ENCODE measurements at regions not wholly inside any gene's neighbourhood (a gene's known extent, or its start where the extent isn't known, plus 50 kb on each side); places are given as distances from the start of the nearest gene placed in this dataset.

DNA sequence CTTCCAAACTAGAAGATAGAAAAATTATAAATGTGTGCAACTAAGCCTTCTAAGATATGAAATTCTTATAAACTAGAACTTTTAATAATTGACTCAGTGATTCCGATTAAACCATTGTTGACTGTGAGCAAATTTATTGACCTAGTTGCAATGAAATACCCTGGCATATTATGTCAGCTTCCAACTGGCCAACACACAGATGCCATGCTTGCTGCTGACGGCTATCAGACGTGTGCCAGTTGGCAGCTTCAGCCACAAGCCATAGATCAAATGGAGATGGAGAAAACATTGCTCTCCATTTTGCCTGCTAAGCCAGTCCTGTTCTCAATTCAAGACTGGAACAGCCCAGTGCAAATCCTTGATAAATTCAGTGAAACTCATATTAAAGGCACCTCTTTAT is 101.7 kb upstream of the HDGFL1 start:
- DNase-seq (ENCODE audit: low spot score): no peak

DNA sequence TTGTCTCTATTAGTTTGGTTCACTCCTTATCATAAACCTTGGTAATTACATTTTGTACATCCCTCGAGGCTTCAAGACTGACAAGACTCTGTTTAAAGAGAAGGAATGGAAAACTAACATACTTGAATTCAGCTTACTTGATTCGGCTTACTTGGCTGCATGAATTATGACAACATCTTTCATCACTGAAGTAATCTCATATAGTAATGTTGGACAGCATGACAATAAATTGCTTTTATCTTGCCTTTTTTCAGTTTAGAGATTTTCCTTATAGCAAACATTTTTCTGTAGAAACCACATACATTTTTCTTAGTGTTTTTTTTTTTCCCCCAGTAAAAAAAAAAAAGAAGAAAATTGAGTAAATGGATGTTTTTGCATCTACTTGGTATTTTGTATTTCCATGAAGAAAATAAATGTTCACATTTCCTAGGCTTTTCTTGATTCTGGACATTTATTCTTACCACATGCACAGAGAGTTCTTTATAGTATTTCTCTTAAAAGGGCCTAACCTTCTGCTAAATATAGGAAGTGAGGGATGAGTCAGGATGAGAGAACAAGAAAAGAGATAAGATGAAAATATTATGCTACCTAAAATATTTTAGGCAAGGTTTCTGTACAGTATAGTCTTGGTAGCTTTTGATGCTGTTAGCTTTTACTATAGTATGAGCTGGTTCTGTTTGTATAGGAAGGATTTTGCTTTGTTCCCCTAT is 101.0 kb upstream of the HDGFL1 start:
- DNase-seq (ENCODE audit: low spot score): no peak

GRCh38 chr6:22470454-22471131 is 98.8 kb upstream of the HDGFL1 start:
- DNase-seq (ENCODE audit: low spot score): no peak

- DNase-seq (ENCODE audit: low spot score): peak; percentile 14
Observed at GRCh38 chr6:22471132-22471690, 98.2 kb upstream of the HDGFL1 start.

GRCh38 chr6:22471746-22472145 is 97.6 kb upstream of the HDGFL1 start:
- DNase-seq (ENCODE audit: low spot score): no peak

DNA sequence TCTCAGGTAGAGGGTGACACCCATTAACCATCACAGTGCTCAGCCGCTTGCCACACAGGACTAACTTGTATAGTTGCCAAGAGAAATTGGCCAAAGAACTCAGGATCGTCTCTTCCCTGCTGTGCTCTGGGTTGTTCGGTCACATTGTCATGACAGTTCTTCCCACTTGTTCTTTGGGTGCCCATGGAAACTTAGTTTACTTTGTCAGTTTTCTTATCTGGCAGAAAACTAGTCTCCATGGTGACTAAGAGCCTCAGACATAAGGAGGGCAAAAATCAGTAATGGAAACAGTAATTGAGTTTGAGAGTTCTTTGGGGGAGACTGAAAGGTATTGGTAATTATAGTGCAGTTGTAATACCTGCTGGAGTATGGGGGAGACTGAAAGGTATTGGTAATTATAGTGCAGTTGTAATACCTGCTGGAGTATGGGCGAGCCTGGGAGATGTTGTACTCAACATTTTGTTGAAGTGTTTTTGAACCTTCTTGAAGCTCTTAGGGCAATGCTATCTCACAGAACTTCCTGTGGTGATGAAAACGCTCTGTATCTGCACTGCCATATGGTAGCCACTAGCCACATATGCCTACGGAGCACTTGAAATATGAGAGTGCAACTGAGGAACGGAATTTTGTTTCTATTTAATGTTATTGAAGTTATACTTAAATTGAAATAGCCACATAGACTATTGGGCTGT is 95.2 kb upstream of the HDGFL1 start:
- DNase-seq (ENCODE audit: low spot score): no peak

DNA sequence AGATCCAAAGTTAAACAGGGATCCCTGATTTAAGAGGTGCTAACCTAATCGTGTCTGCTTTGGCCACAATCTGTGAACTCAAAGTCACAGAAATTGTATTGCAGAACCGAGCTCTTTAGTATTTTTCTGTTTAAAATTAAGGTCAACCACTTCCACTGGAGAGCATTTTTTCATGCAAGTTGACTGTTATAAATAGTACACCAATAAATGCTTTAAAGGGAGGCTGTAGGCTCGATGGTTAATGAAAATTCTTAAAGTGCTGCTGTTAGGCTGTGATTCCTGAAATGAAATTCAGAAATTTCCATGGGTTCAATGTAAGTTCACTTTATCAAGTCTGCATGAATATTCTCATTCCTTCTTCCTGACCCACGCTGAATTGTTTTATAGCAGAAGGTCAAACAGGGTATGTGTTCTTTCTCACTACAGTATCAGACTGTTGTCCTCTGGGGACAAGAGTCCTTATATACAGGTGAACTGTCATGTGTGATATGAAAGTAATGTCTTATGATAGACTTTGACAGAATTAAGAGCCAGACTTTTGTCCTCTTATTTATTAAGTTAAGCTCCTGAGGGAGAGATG is 92.5 kb upstream of the HDGFL1 start:
- no peak for DNase-seq (ENCODE audit: low spot score)

DNA sequence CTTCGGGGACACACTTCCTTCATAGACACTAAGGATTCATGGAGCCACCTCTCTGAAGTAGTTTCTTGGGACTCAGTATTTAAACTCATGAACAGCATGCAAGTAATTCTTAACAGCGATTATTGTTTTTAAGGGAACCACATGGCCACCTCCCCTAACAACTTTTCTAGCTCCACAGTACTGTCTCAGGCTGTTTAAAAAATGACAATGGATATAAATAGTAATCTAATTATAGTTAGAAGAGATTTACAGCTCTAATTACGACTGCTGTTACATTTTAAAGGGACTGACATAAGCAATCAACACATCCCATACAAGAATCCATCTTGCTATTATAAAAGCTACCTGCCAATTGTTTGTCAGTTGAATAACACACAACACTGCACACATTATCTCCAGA is 72.1 kb upstream of the HDGFL1 start:
- DNase-seq (ENCODE audit: low spot score): no peak

- no peak for DNase-seq (ENCODE audit: low spot score)
Observed at GRCh38 chr6:22499815-22500214, 69.6 kb upstream of the HDGFL1 start.

- DNase-seq (ENCODE audit: low spot score): no peak
Observed at GRCh38 chr6:22506496-22506895, 62.9 kb upstream of the HDGFL1 start.

DNA sequence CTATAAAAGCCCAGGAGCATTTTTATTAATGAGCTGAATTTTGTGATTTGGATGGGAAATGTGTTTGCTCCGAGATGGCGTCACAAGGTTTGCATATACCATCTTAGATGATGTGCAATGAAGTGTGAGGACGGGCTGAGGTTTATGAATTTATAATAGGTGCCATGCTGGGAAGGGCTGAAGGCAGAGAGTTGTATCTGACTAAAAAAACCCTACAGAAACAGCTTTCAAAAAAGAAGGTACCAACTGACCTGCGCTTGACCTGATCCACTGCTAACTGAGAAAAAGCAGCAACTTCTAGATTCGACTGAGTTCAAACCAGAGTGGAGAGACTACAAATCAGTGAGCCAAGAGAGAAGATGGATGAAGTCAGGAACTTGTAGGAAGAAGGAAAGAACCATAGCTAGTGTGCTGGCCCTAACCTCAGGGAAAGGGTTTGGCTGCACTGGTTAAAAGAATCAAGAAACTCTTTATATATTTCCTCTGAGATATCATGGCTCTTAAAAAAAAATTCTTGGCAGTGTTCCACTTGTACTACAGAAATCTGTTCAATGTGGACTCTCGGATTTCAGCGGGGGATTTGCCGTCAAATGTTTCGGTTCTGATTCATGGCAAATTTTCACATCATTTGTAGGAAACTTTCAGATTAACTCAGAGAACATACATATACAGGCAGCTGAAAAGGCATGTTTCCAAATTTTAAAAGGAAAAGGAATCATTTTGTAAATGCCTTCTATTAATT is 56.5 kb upstream of the HDGFL1 start:
- no peak for DNase-seq (ENCODE audit: low spot score)

GRCh38 chr6:22513667-22514066 is 55.7 kb upstream of the HDGFL1 start:
- no peak for DNase-seq (ENCODE audit: low spot score)

GRCh38 chr6:22519237-22519636 is 50.1 kb upstream of the HDGFL1 start:
- DNase-seq (ENCODE audit: low spot score): no peak

Measured in AG08396 (cell line).